Stimulated activated CD8-positive, alpha-beta memory T cell treated with anti-CD3 and anti-CD28 coated beads, Interleukin-15, amount 100 ng/mL, for 48 hours (primary cell): ENCODE measurements at regions not wholly inside any gene's neighbourhood (a gene's known extent, or its start where the extent isn't known, plus 50 kb on each side); places are given as distances from the start of the nearest gene placed in this dataset.
"Not testable (repeated sequence)": the region's sequence is repeated elsewhere in the genome, so short reads cannot be mapped to it uniquely, and the experiment has no call there.

ENCODE experiments used
- DNase-seq, 2 donors: peaks; one replicate each; pipeline ENCODE4 v3.0.0-alpha.2; 2020; ENCODE audit warnings: low read depth in 2 of 2

DNA sequence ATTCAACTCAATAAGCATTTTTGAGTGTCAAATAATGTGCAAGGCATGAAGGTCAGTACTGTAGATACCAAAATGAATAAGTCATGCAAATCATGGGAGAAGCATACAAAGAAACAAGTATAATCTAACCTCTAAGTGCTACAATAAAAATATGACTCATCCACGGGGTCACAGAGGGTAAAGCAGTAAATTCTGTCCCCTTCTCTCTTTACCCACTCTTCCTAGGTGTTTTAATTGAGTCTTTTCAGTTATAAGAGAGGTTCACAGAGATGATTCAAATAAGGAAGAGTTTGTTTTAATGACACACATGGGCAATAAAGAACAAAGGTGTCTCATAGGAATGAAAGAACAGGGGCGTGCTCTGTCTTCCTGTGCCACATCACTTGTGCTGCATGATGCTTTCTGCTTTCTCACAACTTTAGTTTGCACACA is 71.5 kb upstream of the DAAM1 start:
- DNase-seq, result no peak

DNA sequence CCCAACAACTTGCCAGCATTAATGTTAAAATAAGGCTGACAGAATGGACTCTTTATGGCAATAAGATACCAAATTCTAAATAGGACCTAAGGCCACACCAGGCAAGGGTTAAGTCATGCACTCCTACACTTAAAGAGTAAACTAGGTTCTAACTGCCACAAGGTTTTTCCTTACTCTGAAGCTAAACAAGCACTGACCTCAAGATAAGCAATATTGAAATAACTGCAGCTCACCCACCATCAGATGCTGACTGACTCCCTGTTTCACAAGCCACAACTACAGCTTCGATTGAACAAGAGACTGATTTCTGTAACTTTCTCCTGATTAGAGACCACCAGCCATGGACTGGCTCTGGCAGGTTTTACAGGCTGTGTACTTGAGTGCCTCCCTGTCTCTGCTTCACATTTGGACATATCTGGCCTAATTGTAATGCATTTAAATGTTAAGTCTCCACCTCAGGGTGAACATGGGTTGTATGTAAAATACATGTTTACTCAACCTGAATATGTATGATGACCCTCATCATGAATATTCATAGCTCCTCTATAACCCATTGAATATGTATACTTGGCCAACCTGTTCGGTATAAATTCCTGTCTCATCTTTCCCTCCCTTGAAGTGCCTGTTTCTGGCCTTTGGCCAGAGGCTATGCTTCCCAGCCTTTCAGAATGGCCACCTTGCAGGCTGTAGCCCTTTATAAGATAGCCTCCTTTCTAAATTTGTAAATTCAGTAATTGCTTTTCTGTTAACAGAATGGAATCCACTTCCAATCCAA is 70.5 kb upstream of the DAAM1 start:
- DNase-seq, result no peak

DNA sequence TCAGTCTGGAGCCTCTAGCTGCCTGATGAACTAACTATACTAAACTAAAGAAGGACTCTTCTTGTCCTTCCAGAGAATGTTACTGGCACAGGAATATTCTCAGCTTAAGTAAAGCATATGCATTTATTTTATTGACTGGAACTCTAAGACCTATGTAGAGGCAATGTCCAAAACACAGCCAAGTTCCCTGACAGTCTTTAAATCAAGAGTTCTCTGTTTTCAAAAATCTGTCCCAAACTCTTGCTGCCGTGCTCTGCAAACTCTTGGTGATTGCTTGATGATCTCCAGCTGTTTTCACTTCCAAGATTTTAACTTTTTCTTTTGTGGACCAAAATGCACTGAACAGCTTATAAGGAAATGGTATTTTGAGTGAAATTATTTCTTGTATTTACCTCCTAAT is 67.5 kb upstream of the DAAM1 start:
- no peak for DNase-seq

DNA sequence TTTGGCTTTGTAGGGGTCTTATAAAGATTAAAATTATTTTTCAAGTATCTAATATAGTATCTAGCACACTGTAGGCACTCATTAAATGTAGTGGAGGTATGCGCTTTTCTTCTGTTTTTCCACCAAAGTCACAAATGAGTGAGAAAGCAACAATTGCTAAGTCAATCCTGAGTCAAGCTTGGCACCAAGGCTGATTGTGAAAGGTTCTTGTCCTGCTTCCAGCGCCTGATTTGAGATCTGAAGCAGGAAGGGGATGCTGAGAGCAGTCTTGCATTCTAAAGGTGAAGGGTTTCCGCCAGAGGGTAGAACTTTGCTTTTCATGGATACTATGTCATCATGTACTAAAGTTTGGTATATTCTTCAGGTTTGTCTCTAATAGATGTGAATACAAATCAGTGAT is 64.9 kb upstream of the DAAM1 start:
- no peak for DNase-seq

DNA sequence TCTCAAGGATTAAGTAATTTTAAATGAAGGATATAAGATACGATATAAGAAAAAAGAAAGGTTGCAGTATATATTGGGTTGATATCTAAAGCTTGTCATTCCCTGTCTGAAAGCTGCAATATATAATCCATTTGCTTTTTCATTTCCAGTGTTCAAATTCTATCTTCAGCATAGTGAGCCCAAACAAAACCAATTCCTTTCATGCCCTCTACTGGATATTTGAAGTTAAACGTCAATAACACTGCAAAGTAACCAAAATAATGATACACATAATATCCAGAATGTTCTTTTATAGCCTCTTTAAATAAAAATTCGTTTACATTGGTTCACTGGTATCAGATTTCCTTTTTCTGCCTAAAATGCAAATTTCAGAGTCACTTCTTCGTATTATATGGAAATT is 64.5 kb upstream of the DAAM1 start:
- DNase-seq, result no peak

DNA sequence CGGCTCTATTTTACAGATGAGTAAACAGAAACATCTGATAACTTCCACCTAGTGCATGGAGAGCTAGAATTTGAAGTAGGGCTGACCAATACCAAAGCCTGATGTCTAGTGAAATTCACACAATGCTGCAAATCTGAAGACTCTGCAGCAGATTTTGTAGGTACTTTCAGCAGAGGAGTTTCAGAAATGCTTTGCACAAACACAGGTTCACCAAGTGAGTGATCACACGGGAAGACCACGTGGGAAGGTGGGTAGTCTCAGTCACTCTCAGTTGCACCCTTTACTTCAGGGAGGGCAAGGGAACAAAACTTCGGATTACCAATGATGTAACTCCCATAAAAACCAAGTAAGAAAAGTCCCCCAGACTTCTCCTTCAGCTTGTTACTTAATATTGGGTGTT is 63.3 kb upstream of the DAAM1 start:
- no peak for DNase-seq

DNA sequence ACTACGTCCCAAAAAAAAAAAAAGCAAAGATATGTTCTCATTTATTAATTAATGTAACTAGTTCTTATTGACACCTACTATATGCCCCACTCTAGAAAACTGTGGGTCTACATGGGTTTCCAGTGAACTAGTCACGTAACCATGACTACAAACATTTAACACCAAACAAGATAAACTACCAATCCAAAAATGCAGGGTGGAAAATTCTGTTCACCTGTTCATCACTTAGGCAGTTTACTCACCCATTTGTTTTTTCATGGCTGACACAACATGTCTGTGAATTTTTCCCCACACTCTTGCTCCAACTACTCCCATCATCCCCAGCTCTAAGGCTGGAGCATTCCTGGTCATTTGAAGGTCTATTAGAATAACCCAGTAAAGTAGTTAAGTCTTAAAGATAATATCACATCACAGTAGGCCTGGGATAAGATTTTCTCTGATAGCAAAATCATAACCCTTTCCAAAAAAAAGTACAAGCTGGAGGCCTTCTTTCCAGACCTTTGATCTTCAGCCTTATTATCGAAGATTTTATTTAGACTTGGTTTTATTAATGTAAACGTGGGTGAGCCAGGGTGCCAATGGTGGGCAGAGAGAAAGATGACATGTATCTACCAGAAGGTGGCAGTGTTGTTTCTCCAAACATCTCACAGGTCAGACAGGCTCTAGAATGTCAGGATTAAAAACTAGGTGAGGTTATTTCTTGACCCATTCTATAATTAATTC is 61.6 kb upstream of the DAAM1 start:
- no peak for DNase-seq

DNA sequence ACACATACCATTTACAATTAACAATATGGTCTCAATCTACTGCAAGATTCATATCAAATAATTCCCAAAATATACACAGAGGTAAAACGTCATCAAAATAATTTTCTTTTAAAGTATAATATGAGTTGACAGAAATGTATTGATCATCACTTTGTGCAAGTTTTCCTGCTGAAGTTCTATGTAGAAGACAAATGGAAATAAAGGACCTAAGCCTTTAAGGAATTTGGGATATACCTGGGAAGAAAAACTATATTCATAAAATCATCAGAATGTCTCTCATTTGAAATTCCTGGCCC is 61.1 kb upstream of the DAAM1 start:
- no peak for DNase-seq

DNA sequence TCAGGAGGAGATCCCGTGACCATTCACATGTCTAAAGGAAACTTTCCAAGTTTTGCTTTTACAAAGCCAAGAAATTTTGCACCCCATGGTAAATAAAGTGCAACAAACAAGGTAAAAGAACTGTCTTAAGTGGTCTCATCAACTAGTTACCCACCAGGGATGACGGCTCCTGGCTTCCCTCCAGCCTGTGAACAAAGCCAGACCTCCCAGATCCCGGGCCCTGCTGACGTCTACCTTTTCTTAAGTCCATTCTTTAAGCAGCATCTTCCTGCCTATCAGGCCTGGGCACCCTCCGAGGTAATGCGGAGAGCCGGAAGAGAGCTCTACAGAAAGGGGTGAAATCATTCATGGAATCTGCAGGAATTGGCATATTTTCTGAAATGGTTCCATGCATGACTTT is 58.0 kb upstream of the DAAM1 start:
- DNase-seq, result no peak

DNA sequence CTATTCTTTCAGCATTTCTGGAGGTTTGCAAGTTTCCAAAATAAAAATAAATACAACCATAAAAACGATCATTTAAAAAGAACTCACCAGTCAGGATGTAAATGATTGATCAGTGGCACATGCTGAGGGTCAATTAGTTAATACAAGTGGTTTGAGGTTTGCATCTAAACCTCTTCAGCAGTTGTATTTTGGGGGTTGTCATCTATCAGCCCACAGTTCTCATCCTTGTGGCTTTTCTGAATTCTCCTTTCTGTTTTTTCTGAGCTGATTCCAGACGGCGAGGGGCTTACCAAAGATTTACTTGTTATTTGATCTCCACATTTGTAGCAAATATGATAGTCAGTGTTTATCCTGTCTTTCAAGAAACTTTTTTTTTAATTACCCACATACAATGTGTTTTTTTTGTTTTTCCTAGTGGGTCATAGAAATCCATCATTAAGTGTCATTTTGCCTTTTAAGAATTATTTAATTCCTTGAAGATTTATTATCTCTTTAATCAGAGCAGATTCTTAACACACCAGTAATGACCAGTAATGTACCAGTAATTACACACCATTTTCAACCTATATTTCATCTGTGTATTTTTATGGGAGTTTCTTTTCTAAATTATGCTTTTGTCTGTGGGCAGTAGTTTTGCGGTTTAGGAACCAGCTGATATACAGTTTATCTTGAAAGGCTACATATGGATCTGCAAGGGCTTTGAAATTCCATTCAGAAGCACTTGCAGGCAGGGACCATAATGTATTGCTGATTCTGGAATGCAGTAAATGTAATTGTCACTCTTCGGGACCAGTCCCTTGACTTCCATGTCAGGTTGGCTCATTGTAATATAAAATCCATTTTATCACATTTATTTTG is 56.3 kb upstream of the DAAM1 start:
- DNase-seq, result no peak

DNA sequence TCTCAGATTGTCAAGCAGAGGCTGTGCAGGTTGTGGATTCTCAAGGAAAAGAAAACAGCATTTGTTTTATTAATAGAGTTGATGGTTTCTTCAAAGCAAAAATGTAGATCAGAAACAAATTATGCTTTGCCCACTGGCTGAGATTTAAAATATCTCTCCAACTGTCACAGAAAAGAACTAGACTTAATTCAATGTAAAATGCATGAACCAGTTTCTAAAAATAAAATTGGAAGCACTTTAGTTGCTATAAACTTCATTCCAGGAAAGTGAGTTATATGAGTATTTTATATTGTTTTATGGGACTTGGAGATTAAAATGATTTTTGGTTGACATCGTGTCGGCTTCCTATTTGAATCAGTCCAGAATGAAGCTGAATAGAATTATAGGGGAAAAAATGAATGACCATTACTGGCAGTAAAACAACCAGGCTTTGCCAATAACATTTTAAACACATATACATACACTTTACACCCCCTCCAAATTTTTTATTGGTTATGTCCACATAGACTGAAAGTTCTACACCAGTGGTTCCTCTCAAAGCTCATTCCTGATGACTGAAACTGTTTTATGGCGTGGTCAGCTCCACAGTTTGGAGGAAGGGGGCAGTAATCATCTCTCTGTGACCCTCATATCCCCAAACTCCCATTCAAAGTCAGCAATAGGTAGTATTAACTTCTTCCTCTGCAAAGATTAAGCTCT is 55.5 kb upstream of the DAAM1 start:
- no peak for DNase-seq

DNA sequence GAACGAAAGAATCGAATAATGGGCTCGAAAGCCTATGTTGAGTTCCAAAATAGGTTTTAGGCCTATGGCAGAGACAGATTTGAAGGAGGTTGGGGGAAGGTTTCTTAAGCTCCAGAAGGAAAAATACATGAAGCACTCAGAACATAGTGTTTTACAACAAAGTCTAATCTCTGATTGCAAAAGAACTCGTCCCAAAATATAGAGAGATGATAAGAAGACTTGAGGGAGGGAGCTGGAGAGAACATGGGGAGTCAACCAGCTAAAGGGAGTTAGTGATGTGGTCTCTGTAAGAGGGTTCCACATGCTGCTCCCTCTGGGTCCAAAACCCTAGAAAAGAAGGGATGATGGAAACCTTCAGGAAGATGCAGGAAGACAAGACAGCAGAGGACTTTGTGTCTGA is 54.8 kb upstream of the DAAM1 start:
- no peak for DNase-seq

DNA sequence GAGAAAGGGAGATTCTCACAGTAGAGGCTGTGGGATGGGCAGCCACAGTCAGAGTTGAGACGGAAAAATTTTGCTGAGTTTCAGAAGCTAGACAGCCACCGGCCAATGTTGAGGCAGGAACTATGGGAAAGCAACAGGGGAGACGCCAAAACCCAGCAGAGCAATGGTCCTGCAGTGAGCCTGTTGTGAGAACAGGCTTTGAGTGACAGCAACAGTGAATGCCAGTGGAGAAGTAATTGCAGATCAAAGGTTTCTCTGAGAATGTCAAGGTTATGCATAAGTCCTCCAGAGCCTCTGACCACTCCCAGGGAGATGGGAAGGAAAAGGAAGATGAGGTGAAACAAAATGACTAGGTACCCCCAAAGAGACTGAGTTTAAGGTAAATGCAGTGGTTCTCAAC is 54.2 kb upstream of the DAAM1 start:
- no peak for DNase-seq

DNA sequence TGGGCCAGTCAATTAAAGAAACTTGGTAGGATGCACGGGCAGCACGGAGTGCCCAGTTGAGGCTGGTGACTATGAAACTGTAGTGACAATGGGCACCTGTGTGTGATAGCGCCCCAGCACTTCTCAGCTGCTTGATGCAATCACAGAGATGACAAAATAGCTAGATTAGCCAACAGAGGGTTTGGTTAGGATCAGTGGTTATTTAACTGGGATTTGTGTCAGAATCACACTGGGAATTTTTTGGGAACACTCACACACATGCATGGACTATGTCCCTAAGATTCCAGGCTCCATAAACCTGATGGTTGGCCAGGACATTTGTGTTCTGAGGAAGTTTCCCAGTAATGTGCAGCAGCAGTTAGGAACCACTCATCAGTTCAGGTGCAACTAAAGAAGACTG is 51.2 kb upstream of the DAAM1 start:
- DNase-seq, result no peak

DNA sequence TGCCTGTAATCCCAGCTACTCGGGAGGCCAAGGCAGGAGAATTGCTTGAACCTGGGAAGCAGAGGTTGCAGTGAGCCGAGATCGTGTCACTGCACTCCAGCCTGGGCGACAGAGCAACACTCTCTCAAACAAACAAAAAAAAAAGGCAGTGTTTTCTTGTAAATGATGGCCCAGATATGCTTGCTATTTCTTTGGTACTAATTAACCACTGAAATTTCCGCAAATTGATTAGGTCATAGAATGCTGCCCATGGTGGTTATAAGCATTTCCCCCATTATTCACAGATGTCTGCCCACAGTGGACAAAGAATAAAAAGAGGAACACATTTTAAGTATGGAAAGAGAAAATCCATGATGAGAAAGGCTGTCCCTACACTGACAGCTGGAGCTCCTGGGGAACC is 49.9 kb upstream of the DAAM1 start:
- DNase-seq, result not testable (repeated sequence)
